HG03095 (cell line): ENCODE measurements at regions not wholly inside any gene's neighbourhood (a gene's known extent, or its start where the extent isn't known, plus 50 kb on each side); places are given as distances from the start of the nearest gene placed in this dataset.

Experiments
- ATAC-seq: cut with Tn5 transposase; IDR thresholded peaks from one replicate; pipeline ENCODE4 v1.9.1; 2021; ENCODE audit warnings: moderate library complexity; ENCODE audit not compliant: unreplicated experiment

DNA sequence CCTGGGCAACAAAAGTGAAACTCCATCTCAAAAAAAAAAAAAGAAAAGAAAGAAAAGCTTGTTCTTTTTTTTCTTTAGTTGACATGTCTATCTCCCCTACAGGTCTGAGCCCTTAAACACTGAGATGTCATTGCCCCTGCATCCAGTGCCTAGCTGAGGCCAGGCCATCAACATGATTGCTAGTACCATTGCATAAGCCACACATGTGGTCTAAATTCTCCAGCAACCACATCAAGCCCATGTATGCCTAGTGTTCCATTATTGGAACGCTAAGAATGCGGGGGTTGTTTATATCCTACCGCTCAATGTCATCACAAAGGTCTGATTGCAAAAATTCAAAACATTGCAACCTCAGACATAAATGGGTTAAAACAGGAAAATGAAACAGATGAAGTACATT lies 62.7 kb downstream of the NPTX2 start:
- ATAC-seq = no peak

DNA sequence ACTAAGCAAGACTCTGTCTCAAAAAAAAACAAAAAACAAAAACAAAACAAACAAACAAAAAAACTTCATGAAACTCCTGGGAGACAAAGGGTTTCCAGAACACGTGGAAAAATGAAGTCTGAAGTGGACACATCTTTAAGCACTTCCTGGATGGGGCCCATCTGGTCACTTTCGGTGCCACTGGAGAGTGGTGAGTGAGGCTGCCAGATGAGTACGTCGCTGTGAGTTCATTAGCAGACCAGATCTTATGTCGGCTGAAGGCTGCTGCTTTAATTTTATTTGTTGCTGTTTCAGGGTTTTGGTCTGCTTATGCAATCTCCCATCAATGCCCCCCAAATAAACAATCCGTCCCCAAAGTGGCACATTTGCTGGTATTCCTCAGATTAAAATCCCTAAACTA lies 64.4 kb downstream of the NPTX2 start:
- ATAC-seq = no peak

DNA sequence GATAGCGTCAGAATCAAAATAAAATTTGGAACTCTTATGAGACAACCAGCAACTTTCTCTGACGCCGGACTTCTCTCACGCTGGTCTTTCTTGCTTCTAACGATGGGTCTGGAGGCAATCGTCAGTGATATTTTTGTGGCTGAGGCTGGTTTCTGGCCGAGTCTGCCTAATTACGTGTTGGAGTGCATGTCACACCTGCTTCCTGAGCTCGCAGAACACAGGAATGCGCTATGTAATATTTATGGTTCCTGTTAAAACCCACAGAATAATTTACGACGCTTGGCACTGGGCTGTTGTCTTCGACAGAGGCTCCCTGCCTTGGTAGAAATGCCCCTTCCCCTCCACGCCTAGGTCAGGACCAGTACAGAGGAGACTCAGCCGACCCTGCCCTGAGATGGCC lies 64.9 kb downstream of the NPTX2 start:
- ATAC-seq = no peak

DNA sequence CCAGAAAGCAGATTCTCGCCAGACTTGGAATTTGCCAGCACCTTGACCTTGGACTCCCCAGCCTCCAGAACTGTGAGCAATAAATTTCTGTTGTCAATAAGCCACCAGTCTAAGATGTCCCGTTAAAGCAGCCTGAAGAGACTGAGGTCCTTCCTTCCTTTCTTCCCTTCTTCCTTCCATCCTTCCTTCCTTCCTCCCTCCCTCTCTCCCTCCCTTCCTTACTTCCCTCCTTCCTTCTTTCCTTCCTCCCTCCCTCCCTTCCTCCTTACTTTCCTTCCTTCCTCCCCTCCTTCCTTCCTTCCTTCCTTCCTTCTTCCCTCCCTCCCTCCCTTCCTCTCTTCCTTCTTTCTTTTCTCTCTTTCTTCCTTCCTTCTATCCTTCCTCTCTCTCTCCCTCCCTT lies 66.4 kb downstream of the NPTX2 start:
- no peak for ATAC-seq

DNA sequence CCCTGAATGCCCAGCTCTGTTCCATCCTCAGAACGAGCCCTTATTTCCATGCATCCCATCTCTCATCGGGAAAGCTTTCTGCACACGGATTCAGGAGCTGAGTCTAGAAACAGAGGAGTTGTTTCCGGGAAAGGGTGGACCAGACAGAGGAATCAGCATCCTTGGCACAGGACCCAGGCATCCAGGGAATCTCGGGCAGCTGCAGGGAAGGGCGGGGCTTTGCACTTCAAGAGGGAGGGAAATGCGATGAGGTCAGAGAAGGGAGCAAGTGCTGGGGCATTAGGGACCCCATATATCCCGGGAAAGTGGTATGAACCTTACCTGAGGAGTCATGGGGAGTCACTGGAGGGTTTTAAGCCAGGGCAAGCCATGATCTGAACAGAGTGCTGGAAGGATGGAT lies 68.5 kb downstream of the NPTX2 start:
- no peak for ATAC-seq

DNA sequence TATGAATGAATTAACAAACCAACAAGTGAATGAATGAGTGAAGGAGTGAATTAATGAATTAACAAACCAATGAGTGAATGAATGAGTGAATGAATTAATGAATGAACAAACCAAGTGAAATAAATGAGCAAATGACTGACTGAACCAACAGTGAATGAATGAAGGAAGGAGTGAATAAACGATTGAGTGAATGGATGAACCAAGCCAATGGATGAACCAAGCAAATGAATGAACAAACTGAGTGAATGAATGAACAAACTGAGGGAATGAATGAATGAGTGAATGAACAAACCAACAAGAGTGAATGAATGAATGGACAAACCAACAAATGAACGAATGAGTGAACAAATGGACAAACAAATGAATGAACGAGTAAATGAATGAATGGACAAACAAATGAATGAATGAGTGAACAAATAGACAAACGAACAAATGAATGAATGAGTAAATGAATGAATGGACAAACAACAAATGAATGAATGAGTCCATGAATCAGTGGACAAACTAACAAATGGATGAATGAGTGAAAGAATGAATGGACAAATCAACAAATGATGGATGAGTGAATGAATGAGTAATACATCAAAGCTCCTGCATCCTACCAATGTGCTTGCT lies 69.5 kb downstream of the NPTX2 start:
- no peak for ATAC-seq

DNA sequence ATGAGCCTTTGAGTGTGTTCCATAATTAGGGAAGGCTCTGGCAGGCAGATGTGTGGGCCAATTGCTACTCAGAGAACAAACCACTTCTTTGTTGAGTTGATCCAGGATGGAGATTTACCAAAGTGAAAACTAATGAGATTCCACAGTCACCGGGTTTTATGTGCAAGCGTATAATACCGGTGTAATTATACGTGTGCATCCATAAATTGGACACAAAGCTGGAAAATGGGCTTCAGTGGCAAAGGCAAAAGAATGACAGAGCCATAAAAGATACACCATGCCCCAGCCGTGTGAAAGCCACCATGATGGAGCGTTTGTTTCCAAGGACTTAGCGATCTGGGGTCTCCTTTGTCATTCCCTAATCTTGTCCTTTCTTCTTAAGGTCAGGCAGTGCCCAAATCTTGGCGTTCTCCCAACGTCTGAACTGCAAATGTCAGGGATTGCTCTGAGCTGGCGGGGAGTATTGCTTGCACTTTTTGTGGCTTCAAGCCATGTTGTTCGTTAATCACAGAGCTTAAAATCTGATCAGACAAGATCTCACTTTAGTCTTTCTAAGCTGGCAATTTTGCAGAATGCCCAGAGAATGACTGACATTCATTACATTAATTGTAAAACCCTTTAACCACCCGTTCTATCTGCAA lies 70.1 kb downstream of the NPTX2 start:
- ATAC-seq = no peak

DNA sequence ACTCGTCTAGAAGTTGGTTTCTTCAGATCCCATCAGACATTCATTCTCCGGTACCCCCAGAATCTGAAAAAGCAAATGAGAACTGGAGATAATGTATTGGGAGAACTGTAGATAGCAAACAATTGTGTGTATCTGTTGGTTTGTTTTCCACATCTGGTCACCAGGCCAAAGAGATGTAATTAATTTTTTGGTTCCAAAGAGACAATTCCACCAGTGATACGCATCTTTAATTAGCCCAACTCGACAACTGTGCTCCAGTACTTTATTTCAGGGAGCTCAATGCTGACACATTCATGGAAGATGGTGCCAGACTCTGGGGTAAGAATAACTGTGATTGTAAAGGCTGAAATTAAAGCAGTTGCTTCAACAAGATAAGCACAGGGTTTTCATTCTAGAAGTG lies 74.5 kb downstream of the NPTX2 start:
- no peak for ATAC-seq

DNA sequence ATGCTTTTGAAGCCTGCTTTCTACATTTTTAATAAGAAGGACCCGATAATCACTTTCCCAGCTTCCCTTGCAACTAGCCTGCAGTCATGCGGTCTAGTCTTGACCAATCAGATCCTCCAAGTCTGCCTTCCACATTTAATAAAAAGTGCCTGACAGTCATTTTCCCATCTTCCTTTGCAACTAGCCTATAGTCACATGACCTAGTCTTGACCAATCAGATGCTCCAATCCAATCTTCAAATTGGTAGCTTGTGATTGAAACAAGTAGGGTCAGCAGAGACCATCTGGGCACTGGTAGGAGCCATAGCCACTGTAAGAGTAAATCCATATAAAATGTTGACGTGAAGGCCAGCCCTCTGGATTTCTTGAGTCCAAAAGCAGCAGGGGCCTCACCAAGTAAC lies 80.0 kb downstream of the NPTX2 start:
- ATAC-seq = no peak

DNA sequence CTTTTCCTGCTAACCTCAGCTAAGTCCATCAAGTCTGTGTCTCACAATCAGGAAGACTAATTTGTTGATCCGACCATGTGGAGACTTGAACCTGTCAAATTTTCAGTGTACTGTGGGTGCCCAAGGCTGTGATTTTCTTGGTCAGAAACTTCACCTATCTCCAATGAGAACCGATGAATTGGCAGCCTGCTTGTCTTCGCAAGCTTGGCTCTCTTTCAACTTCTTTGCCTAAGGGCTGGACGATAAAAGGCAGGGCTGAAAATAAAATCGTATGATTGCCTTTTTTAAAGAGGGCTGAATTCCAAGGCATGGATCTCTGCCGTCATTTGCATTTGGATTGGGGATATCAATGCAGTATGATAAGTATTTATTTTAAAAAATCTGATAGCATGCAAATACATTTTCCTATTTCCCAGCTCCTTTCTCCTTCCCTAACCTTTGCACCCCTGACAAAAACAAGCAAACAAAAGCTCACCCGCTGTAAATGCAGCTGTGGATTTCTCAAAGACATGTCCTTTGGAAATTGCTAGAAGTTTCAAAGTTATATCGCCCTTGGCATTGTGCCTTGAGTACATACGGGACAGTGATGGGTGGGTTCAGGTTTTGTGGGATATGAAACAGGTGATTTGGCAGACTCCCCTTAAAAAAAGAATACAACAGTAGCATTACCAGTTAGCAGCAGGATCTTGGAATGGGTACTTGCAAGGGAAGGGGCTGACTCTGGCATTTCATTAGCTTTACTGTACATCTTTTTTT lies 80.6 kb downstream of the NPTX2 start:
- ATAC-seq = no peak

DNA sequence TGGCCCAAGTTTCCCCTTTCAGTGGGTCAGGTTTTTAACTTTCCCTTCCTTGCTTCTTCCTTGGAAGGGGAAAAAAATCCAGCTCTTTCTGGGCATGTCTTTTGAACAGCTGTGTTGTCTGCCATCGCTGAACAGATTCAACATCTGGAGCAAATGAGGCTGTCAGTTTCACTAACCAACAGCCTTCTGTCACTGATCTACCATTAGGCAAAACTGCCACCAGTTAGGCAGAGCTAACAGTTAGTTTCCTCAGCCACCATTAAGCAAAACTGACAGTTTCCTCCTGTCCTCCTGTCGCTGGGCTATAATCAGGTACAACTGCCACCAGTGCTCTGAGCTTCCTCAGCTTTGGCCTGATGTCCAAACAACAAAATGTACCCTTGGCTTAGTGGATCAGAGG lies 81.9 kb downstream of the NPTX2 start:
- no peak for ATAC-seq

DNA sequence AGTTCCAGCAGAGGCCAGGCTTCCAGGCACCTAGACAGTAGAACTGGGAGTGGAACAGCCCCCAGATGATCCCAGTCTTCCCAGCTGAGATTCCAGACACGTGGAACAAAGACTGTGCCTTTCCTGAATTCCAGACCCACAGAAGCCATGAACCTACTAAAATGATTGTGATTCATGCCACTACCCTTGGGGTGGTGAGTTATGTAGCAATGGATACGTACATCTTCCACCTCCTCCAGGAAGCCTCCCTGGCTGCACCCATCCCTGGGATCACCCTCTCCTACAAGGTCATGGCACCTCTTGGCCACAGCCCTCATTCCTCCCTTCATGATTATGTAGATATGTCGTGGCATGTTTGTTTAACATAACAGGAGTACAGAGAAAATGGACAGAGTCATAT lies 83.4 kb downstream of the NPTX2 start:
- no peak for ATAC-seq

DNA sequence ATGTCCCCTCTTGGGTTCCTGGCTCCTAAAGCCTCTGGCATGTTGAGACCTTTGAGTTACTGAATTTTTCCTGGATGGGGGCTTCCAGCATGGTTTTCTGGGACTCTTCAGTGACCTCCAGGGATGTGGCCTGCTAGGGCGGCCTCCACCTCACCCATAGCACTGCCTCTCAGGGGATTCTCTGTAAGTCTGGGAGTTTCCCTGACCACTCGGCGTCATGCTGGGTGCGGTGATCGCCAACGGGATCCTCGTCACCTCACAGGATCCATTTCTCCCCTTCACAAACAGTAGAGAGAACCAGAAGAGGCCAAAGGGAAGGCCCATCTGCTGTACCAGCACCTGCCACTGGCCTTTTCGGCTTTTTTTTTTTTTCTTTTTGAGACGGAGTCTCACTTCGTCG lies 84.3 kb downstream of the NPTX2 start:
- ATAC-seq = no peak

DNA sequence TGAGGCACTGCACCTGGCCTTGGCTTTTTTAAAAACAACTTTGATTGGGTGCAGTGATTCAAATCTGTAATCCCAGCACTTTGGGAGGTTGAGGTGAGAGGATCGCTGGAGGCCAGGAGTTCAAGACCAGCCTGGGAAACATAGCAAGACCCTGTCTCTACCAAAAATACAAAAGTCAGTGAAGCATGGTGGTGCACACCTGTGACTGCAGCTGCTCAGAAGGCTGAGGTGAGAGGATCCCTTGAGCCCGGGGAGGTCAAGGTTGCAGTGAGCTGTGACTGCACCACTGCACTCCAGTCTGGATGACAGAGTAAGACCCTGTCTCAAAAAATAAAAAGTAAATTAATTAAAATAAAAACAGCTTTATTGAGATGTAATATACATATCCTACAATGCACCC lies 84.9 kb downstream of the NPTX2 start:
- no peak for ATAC-seq

DNA sequence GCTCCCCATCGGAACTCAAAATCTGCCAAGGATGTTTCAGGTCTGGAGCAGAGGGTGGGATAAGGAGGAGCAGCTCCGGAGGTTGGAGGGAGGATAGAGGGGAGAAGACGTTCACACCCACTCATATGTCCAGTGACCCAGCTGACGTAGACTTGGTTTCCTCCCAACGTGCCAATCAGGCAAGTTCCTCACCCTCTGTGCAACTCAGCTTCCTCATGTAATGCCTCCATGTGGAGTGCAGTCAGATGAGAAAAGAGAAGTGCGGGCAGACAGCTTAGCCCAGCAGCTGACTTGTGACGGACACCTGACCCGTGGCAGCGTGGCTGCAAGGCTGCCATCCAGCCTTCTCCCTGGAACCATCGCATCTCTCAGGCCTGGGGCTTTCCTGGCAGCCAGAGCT lies 86.8 kb downstream of the NPTX2 start:
- ATAC-seq = no peak

DNA sequence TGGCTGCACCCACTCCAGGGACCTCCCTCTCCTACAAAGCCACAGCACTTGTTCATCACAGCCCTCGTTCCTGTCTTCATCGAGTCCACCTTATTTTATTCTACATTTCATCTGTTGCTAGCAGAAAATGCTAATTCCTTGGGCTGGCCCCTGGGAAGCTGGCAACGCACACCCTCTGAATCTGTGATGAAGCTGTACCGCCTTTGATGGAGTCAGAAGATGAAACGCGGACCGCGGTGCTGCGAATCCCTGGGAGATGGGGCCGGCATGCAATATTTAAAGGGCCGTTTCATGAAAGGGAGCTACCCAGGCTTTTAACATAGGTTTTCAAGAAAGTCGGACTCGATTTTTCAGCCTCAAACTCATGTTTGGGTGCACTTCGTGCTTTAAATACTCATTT lies 88.5 kb downstream of the NPTX2 start:
- ATAC-seq = no peak

DNA sequence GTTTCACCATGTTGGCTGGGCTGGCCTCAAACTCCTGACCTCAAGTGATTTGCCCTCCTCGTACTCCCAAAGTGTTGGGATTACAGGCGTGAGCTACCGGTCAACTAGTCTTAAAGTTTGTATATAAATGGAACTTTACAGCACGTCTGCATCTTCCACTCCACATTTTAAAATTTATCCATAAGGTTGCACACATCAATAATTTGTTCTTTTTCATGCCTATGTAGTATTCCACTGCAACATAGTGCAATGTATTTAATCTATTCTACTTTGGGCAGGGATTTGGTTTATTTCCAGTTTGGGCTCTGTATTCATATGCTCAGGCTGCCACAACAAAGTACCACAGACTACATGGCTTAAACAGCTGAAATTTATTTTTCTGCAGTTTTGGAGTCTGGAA lies 90.0 kb downstream of the NPTX2 start:
- ATAC-seq = no peak

DNA sequence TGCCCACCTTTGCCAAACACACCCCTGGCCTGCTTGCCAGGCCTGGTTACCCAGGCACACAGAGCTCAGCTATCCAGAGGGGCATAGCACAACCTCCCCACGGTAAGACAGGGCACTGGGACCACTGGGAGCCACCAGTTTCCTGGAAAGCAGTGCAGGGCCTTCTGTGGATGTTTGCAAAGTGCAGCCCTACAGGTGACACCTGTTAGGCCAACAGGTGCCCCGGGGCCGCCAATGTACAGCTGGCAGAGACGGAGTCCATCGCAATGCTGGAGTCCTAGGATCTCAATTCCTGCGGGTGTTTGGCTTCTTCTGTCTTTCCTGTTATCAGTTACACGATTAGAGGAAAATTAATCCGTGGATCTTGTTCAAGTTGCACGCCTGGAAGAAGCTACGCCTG lies 94.9 kb downstream of the NPTX2 start:
- no peak for ATAC-seq

DNA sequence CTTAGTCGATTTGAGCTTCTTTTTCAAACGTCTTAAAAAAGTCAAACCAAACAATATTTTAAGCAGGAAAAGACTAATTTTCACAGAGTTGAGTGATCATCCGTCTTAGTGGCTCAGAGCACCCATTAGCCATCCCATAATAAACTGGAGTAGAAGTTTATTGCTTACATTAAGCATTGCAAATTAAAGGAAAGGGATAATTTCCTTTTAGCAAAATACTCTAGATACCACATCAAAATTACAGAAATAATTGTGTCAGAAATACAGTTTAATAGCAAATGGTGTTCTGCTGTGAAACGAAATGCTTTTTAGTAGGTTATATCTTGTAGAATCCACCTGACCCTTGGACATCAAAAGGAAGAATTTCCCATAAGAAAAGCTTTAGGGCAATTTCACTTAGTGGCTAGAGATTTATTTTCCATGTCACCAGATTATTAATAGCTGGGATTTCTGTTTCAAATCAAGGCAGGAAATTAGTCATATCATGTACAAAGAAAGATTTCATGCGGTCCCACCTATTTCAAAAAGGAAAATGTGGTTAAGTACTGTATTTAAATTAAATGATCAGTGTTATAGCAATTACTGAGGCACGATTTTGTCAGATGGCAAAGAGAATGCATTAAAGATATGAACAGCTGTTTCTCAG lies 96.2 kb downstream of the NPTX2 start:
- no peak for ATAC-seq

DNA sequence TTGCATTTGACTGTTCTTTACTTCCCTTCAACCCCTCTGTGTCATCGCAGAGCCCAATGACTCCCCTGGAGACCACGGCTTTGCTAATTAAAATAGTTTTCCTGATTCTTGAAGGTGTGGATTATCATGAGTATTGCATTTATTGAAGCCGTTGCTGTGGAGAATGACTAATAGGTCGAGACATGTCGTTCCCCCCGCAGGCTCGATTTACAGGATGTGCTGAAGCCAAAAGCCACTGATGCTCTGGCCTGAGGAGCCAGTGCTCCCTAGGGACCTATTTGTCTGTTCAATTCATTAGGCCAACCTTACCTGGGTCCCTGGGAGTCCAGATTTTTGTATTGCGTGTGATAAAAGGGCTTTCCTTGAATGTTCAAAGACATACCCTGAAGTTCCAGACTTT lies 102.3 kb downstream of the NPTX2 start:
- ATAC-seq = no peak

DNA sequence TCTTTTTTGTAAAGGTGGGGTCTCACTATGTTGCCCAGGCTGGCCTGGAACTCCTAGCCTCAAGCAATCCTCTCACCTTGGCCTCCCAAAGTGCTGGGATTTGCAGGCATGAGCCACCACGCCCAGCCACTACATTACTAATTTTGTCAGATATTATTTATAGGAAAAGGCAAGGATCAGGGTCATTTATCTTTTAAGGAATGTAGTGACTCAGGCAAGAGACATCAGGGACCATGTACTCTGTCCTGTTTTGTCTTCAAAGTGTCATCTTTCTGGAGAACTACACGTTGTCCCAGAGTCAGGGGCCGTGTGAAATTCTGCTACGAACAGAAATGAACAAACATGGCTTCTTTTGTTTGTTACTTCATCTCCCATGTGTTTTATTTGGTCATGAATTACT lies 105.3 kb downstream of the NPTX2 start:
- no peak for ATAC-seq

DNA sequence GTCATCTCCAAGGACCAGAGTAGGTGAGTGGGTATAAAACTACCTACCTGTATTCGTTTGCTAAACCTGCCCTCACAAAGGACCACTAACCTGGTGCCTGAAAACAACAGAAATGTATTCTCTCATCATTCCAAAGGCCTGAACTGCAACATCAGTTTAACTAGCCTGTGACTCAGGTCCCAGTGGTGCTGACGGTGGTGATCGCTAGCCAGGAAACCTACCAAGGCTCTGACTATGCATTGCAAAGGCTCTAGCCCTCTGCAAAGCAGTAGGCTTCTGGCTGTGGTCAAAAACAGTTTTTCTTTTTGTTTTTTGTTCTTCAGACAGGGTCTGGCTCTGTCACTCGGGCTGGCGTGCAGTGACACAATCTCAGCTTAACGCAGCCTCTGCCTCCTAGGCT lies 107.5 kb downstream of the NPTX2 start:
- no peak for ATAC-seq
